Transverse colon (tissue), 4 donors: ENCODE measurements at regions not wholly inside any gene's neighbourhood (a gene's known extent, or its start where the extent isn't known, plus 50 kb on each side); places are given as distances from the start of the nearest gene placed in this dataset.

Source experiments
- DNase-seq: peaks from one replicate; pipeline ENCODE4 v3.0.0-alpha.2; 2019
- H3K27ac ChIP-seq, 4 donors: fragments of 200-600 bp; sonication (generic); 2 replicates each; pipeline ENCODE4 v1.5.1; 2016 to 2018; ENCODE audit warnings: inconsistent platforms in 4 of 4
- H3K27me3 ChIP-seq: fragments of 200-600 bp; sonication (generic); 2 replicates; pipeline ENCODE4 v1.5.1; 2017; ENCODE audit warnings: inconsistent platforms
- H3K36me3 ChIP-seq, 4 donors: fragments of 200-600 bp; sonication (generic); 2 replicates each; pipeline ENCODE4 v1.5.1; 2017 to 2019; ENCODE audit warnings: inconsistent platforms in 4 of 4
- H3K4me1 ChIP-seq, 4 donors: fragments of 200-600 bp; sonication (generic); 2 replicates each; pipeline ENCODE4 v1.5.1; 2017 to 2020; ENCODE audit warnings: inconsistent platforms in 4 of 4
- H3K4me3 ChIP-seq, 4 donors: fragments of 200-600 bp; sonication (generic); 1 replicate in 1 of 4; 2 replicates in 3 of 4; pipeline versions ENCODE4 v1.5.1 to v1.6.1; 2017 to 2019; ENCODE audit warnings: inconsistent platforms in 4 of 4
- H3K9me3 ChIP-seq, 2 donors: fragments of 200-600 bp; sonication (generic); 2 replicates each; pipeline ENCODE4 v1.5.1; 2017 to 2019; ENCODE audit warnings: inconsistent platforms in 2 of 2
- CTCF ChIP-seq, 5 experiments: fragments of 200-600 bp in 3 of 5; fragments of 450-650 bp in 2 of 5; sonication (generic) in 3 of 5; IDR thresholded peaks; 1 replicate in 2 of 5; 2 replicates in 3 of 5; pipeline ENCODE4 v1.5.1; 2016 to 2017; ENCODE audit warnings: antibody characterized with exemption in 5 of 5, inconsistent platforms in 3 of 5, mild to moderate bottlenecking in 2 of 5, moderate library complexity in 1 of 5
- EP300 ChIP-seq: sonication (generic); formaldehyde crosslinking; IDR thresholded peaks from one replicate; pipeline ENCODE4 v1.6.1; 2017; ENCODE audit warnings: antibody characterized with exemption, low read depth
- POLR2A ChIP-seq: fragments of 450-650 bp; IDR thresholded peaks from one replicate; pipeline ENCODE4 v1.6.1; 2016; ENCODE audit warnings: antibody characterized with exemption, mild to moderate bottlenecking, moderate library complexity
- POLR2AphosphoS5 ChIP-seq, 3 donors: sonication (generic); formaldehyde crosslinking; IDR thresholded peaks; one replicate each; pipeline ENCODE4 v1.6.1; 2016; ENCODE audit warnings: antibody characterized with exemption in 3 of 3
- WGBS, 2 donors: methylation state at CpG; one replicate each; pipeline ENCODE4 v1.1.5; 2018; ENCODE audit warnings: low coverage in 1 of 2; 5-methylcytosine and 5-hydroxymethylcytosine counted together
- in situ Hi-C, 4 donors: fragments of 200-750 bp; cut with MboI; loops; one replicate each; pipeline versions ENCODE4 v1.15.0 to v1.15.1; 2017; ENCODE audit warnings: low sequenced_read_pairs in 3 of 4, low pct_ligation_motif_present in 1 of 4, low pct_unique_long_range_greater_than_20kb in 1 of 4
- intact Hi-C: fragments of 100-400 bp; cut with DNase I; formaldehyde crosslinking; loops from one replicate; pipeline ENCODE4 v1.15.1; 2023; ENCODE audit warnings: low total_unique reads

DNA sequence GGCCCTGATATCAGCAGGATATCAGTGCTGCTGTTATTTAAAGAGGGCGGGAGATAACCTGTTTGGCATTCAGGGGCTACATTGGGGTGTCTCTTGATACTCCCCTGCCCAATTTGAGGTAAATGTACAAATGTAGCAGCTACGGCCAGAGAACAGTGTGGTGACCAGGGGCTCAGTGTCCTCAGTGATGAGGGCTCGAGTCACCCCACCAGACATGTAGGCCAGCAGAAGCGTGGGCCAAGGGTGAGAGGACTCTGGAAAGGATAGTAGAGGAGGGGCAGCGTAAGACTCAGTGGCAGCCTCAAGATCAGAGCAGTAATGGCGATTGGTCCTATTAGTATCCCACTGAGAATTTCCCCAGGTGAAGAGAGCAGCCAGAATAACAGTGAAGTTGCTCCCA, 108.4 kb downstream of the XCL2 start:
- no peak overlapping the region for H3K4me3 ChIP-seq
- in situ Hi-C loops = loop anchor here in 3 of 4 donors (25.0 kb wide), 3 partner anchors 127 to 927 kb away; partner anchors contain the start of genes BLZF1 (in 1 of the 3) and NME7 (in 1 of the 3)
- H3K36me3 ChIP-seq = no peaks in the 10 kb centered on the region
- DNase-seq = no peak
- WGBS, 2 donors = 88 to 96% methylated on average over 3 to 6 of the region's 6 CpGs
- peaks cover 0 to 9% (median 7%) of the 10 kb centered on the region in 4 donors for H3K4me1 ChIP-seq
- no peak overlapping the region for H3K27ac ChIP-seq
- intact Hi-C loops = no loop called here
- no peaks in the 10 kb centered on the region for H3K9me3 ChIP-seq
- TF ChIP-seq EP300 = no peak
- H3K27me3 ChIP-seq = no peaks in the 10 kb centered on the region

- no peak for TF ChIP-seq POLR2A
- no peak for TF ChIP-seq CTCF (IDR thresholded peaks at IDR 0.05)
- no peak for TF ChIP-seq EP300
- TF ChIP-seq POLR2AphosphoS5 (IDR thresholded peaks at IDR 0.05) = no peak
- Histone ChIP-seq H3K27ac (no peak overlapping the region), H3K4me1 (peaks cover 0 to 8% (median 0%) of the 10 kb centered on the region in 4 donors), H3K9me3 (no peaks in the 10 kb centered on the region), H3K27me3 (no peaks in the 10 kb centered on the region), H3K36me3 (no peaks in the 10 kb centered on the region), H3K4me3 (no peak overlapping the region)
- in situ Hi-C loops (loop anchor here in 3 of 4 donors (25.0 kb wide), 3 partner anchors 129 to 929 kb away; partner anchors contain the start of genes BLZF1 (in 1 of the 3) and NME7 (in 1 of the 3)), intact Hi-C loops (no loop called here)
- 63 to 65% methylated on average over 1 to 2 of the region's 2 CpGs for WGBS, 2 donors
- no peak for DNase-seq
Observed at GRCh38 chr1:168433238-168433637, 110.6 kb downstream of the XCL2 start.

- Histone ChIP-seq H3K27ac (no peak overlapping the region), H3K36me3 (no peaks in the 10 kb centered on the region), H3K4me1 (peaks cover 0 to 15% (median 2%) of the 10 kb centered on the region in 4 donors), H3K9me3 (no peaks in the 10 kb centered on the region), H3K27me3 (no peaks in the 10 kb centered on the region), H3K4me3 (no peak overlapping the region)
- intact Hi-C loops (no loop called here), in situ Hi-C loops (loop anchor here in 3 of 4 donors (25.0 kb wide), 3 partner anchors 130 to 930 kb away; partner anchors contain the start of genes BLZF1 (in 1 of the 3) and NME7 (in 1 of the 3))
- DNase-seq = no peak
- no peak for TF ChIP-seq POLR2A
- no peak for TF ChIP-seq EP300
- no peak for TF ChIP-seq POLR2AphosphoS5 (IDR thresholded peaks at IDR 0.05)
- no peak for TF ChIP-seq CTCF (IDR thresholded peaks at IDR 0.05)
Observed at GRCh38 chr1:168431882-168432281, 111.9 kb downstream of the XCL2 start.

DNA sequence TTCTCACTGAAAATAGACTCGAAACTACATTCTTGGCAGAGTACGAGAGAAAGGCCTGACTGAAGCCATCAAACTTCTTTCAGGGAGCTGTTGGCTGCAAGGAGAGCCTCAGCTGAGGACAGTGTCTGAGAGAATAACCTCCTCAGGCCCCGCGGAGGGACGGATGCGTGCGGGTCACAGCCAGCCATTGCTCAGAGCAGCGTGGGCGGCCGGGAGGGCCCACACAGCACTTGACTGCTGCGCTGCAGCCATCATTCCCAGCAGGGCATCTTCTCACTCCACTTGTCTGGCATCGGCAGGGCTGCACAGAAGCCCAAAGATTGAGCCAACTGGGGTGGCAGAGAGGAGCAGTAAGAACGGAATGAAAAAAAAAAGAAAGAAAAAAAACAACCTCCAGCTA, 113.5 kb downstream of the XCL2 start:
- TF ChIP-seq EP300 (no peak), POLR2A (no peak), CTCF (IDR thresholded peaks at IDR 0.05) (no peak), POLR2AphosphoS5 (IDR thresholded peaks at IDR 0.05) (no peak)
- no peak for DNase-seq
- WGBS, 2 donors = 80 to 86% methylated on average over 1 to 13 of the region's 13 CpGs
- Histone ChIP-seq H3K4me1 (peaks cover 0 to 17% (median 2%) of the 10 kb centered on the region in 4 donors), H3K36me3 (no peaks in the 10 kb centered on the region), H3K9me3 (no peaks in the 10 kb centered on the region), H3K4me3 (no peak overlapping the region), H3K27ac (peak overlapping the region in 2 of 4 donors; percentile 63 to 64), H3K27me3 (no peaks in the 10 kb centered on the region)
- in situ Hi-C loops = loop anchor here in 3 of 4 donors (25.0 kb wide), 3 partner anchors 132 to 932 kb away; partner anchors contain the start of genes BLZF1 (in 1 of the 3) and NME7 (in 1 of the 3)
- intact Hi-C loops = no loop called here
